SU-DHL-6 (cell line): ENCODE measurements at regions not wholly inside any gene's neighbourhood (a gene's known extent, or its start where the extent isn't known, plus 50 kb on each side); places are given as distances from the start of the nearest gene placed in this dataset.

ENCODE experiments used
- H2AFZ ChIP-seq: fragments of 200-600 bp; sonication (generic); 2 replicates; pipeline ENCODE4 v1.6.1; 2014; ENCODE audit warnings: low read depth, mild to moderate bottlenecking, moderate library complexity, mixed read lengths, antibody characterized with exemption, low read length; ENCODE audit not compliant: severe bottlenecking
- H3F3A ChIP-seq: fragments of 200-600 bp; shearing (Covaris generic); 2 replicates; pipeline ENCODE4 v1.6.0; 2016; ENCODE audit warnings: antibody characterized with exemption, mild to moderate bottlenecking; ENCODE audit not compliant: insufficient read depth
- H3K27ac ChIP-seq: fragments of 200-600 bp; sonication (generic); 2 replicates; pipeline ENCODE4 v1.5.1; 2016; ENCODE audit warnings: low read depth, mild to moderate bottlenecking, low read length, moderate library complexity, mixed read lengths
- H3K27me3 ChIP-seq: fragments of 200-600 bp; sonication (generic), shearing (Covaris generic); 2 replicates; pipeline ENCODE4 v1.6.0; 2014; ENCODE audit warnings: mild to moderate bottlenecking, low read length
- H3K36me3 ChIP-seq: fragments of 200-600 bp; sonication (generic); 2 replicates; pipeline ENCODE4 v1.6.1; 2014; ENCODE audit warnings: mild to moderate bottlenecking, low read length, mixed read lengths
- H3K4me2 ChIP-seq: fragments of 300-600, 200-600 bp; shearing (Covaris generic), sonication (generic); 2 replicates; pipeline ENCODE4 v1.6.0; 2014; ENCODE audit warnings: low read length, low read depth, mild to moderate bottlenecking; ENCODE audit not compliant: poor library complexity, severe bottlenecking
- H3K4me3 ChIP-seq: fragments of 200-600 bp; sonication (generic); 2 replicates; pipeline ENCODE4 v1.5.1; 2014; ENCODE audit warnings: antibody characterized with exemption, low read length, mild to moderate bottlenecking, mixed read lengths; ENCODE audit not compliant: insufficient read depth, poor library complexity, severe bottlenecking
- H3K79me2 ChIP-seq: fragments of 200-600 bp; sonication (generic); 2 replicates; pipeline ENCODE4 v1.6.1; 2014; ENCODE audit warnings: mild to moderate bottlenecking, low read length, moderate library complexity; ENCODE audit not compliant: insufficient read depth
- H3K9ac ChIP-seq: fragments of 200-600 bp; sonication (generic); 2 replicates; pipeline ENCODE4 v1.7.0; 2014; ENCODE audit warnings: mild to moderate bottlenecking, low read length
- H3K9me2 ChIP-seq: fragments of 200-600 bp; sonication (generic); replicated peaks from 2 replicates; pipeline ENCODE4 v1.6.1; 2014; ENCODE audit warnings: low read length; ENCODE audit not compliant: insufficient read depth
- H3K9me3 ChIP-seq: fragments of 200-600 bp; sonication (generic); 2 replicates; pipeline ENCODE4 v1.6.1; 2014; ENCODE audit warnings: low read length, mixed read lengths; ENCODE audit not compliant: insufficient read depth
- H4K20me1 ChIP-seq: fragments of 200-600 bp; sonication (generic); 2 replicates; pipeline ENCODE4 v1.6.1; 2014; ENCODE audit warnings: low read depth, mild to moderate bottlenecking, antibody characterized with exemption, low read length, moderate library complexity, mixed read lengths
- EZH2phosphoT487 ChIP-seq: fragments of 200-600 bp; sonication (generic), shearing (Covaris generic); conservative IDR thresholded peaks from 2 replicates; pipeline ENCODE4 v1.6.1; 2018; ENCODE audit warnings: mild to moderate bottlenecking, antibody characterized with exemption, low read length, moderate library complexity, mixed read lengths
- TF ChIP-seq, protein P1 (sequence below): fragments of 200-600 bp; sonication (generic); IDR thresholded peaks from one replicate; pipeline ENCODE4 v1.5.1; 2017; ENCODE audit warnings: antibody characterized with exemption, mild to moderate bottlenecking, low read length, moderate library complexity; ENCODE audit not compliant: insufficient read depth, poor library complexity, severe bottlenecking

DNA sequence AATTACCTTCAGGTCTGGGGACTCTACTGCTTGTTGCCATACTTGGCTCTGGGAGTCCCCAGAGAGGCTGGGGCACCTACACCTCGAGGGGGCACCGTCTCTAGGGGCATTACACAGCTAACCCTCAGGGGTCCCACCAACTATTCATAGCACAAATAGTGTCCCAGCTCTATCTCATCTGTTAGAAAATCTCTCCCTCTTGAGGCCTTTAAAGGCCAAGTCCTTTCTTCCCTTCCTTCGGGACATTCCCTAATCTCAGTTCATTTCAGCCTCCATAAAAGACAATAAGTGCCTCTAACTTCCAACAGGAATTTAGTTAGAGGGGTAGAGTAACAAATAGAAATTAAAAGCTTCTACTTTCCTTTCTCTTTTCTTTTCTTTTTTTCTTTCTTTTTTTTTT is 55.8 kb upstream of the SORBS2 start:
- Histone ChIP-seq H3K79me2 (no peaks in the 10 kb centered on the region), H2AFZ (no peak overlapping the region), H3F3A (no peaks in the 10 kb centered on the region), H3K27me3 (no peaks in the 10 kb centered on the region), H3K4me3 (no peak overlapping the region), H3K4me2 (no peak overlapping the region), H4K20me1 (no peaks in the 10 kb centered on the region), H3K9me2 (no peaks in the 10 kb centered on the region), H3K36me3 (no peaks in the 10 kb centered on the region), H3K9ac (no peak overlapping the region), H3K9me3 (no peaks in the 10 kb centered on the region), H3K27ac (no peak overlapping the region)
- TF ChIP-seq, protein P1, sequence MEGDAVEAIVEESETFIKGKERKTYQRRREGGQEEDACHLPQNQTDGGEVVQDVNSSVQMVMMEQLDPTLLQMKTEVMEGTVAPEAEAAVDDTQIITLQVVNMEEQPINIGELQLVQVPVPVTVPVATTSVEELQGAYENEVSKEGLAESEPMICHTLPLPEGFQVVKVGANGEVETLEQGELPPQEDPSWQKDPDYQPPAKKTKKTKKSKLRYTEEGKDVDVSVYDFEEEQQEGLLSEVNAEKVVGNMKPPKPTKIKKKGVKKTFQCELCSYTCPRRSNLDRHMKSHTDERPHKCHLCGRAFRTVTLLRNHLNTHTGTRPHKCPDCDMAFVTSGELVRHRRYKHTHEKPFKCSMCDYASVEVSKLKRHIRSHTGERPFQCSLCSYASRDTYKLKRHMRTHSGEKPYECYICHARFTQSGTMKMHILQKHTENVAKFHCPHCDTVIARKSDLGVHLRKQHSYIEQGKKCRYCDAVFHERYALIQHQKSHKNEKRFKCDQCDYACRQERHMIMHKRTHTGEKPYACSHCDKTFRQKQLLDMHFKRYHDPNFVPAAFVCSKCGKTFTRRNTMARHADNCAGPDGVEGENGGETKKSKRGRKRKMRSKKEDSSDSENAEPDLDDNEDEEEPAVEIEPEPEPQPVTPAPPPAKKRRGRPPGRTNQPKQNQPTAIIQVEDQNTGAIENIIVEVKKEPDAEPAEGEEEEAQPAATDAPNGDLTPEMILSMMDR, result no peak
- no peak for TF ChIP-seq EZH2phosphoT487

DNA sequence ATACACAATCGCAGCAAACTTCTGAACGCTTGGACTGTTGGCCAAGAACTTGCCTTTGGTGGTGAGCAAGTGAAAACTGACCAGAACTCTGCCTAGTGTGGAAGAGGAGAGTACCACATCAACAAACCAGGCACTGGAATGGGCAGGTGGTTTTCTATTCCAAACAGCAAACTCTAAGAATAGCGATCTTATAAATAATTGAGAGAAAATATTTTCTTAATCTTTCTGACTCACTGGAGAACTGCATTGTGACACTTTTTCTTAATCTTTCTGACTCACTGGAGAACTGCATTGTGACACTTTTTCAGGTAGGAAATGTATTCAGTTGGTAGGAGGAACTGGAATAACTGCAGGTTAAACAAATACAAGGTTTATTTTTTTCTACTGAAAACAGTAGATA is 57.0 kb upstream of the SORBS2 start:
- no peak overlapping the region for H3K4me2 ChIP-seq
- no peaks in the 10 kb centered on the region for H3F3A ChIP-seq
- H3K9ac ChIP-seq, result no peak overlapping the region
- no peaks in the 10 kb centered on the region for H4K20me1 ChIP-seq
- no peaks in the 10 kb centered on the region for H3K9me2 ChIP-seq
- H3K36me3 ChIP-seq, result no peaks in the 10 kb centered on the region
- TF ChIP-seq, protein P1, result no peak
- no peak for TF ChIP-seq EZH2phosphoT487
- H2AFZ ChIP-seq, result no peak overlapping the region
- H3K27ac ChIP-seq, result no peak overlapping the region
- H3K4me3 ChIP-seq, result no peak overlapping the region
- H3K79me2 ChIP-seq, result no peaks in the 10 kb centered on the region
- H3K27me3 ChIP-seq, result no peaks in the 10 kb centered on the region
- no peaks in the 10 kb centered on the region for H3K9me3 ChIP-seq

DNA sequence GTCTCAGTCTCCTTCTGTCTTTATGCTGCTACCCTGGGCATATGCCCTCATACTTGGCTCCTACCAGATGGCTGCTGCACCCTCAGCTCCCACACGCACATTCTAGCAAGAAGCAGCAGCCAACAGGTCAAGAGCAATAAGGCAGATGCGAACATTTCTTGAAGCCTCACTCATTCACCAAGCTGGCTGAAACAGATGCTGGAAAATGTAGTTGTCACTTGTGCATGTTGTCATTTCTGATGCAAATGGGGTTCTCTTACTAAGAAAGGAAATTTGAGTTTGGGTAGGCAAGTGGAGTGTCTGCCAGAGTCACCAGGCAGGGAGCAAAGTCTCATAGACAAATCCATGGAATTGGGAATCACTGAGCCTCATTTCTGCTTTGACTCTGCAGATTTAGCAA is 57.4 kb upstream of the SORBS2 start:
- Histone ChIP-seq H3K9me2 (no peaks in the 10 kb centered on the region), H3K79me2 (no peaks in the 10 kb centered on the region), H3K9ac (no peak overlapping the region), H3K4me3 (no peak overlapping the region), H3K4me2 (no peak overlapping the region), H3K9me3 (no peaks in the 10 kb centered on the region), H3K27ac (no peak overlapping the region), H3K36me3 (no peaks in the 10 kb centered on the region), H3F3A (no peaks in the 10 kb centered on the region), H3K27me3 (no peaks in the 10 kb centered on the region), H4K20me1 (no peaks in the 10 kb centered on the region), H2AFZ (no peak overlapping the region)
- TF ChIP-seq, protein P1, result no peak
- TF ChIP-seq EZH2phosphoT487, result no peak

DNA sequence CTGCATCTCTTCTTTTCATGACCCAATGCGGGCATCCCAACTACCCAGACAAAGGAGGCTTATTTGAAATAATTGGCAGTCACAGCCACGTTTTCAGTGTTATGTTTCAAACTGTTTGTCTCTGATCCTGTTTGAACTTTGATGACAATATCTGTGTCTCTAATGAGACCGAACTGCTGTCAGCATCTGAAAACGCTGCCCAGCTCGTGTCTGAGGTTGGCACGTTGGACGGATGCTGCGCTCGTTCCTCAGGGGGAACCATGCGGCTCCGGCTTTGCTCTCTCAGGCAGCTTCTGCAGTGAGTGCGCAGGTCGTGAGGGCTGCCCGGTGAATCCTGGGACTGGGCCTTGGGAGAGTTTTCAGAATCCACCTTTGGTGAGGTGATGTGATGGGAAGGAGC is 58.4 kb upstream of the SORBS2 start:
- no peak overlapping the region for H3K27ac ChIP-seq

More for the DNA sequence above, 58.4 kb upstream of the SORBS2 start:
- Histone ChIP-seq H2AFZ (no peak overlapping the region), H3K27me3 (no peaks in the 10 kb centered on the region), H3K4me3 (no peak overlapping the region), H3K36me3 (no peaks in the 10 kb centered on the region), H3K4me2 (no peak overlapping the region), H3K9me2 (no peaks in the 10 kb centered on the region), H3K79me2 (no peaks in the 10 kb centered on the region), H4K20me1 (no peaks in the 10 kb centered on the region), H3K9me3 (no peaks in the 10 kb centered on the region), H3F3A (no peaks in the 10 kb centered on the region), H3K9ac (no peak overlapping the region)
- no peak for TF ChIP-seq EZH2phosphoT487
- TF ChIP-seq, protein P1, result no peak
